Gastroesophageal sphincter (tissue), 4 donors: ENCODE measurements at regions not wholly inside any gene's neighbourhood (a gene's known extent, or its start where the extent isn't known, plus 50 kb on each side); places are given as distances from the start of the nearest gene placed in this dataset.
"Not testable (repeated sequence)": the region's sequence is repeated elsewhere in the genome, so short reads cannot be mapped to it uniquely, and the experiment has no call there.

Experiments
- ATAC-seq: fragments of 150-250 bp; one replicate; pipeline ENCODE4 v1.9.1; 2016; ENCODE audit warnings: mild to moderate bottlenecking, moderate library complexity
- H3K27ac ChIP-seq, 4 donors: fragments of 200-600 bp; sonication (generic) in 3 of 4; 1 replicate in 3 of 4; 2 replicates in 1 of 4; pipeline ENCODE4 v1.5.1; 2016 to 2019
- H3K27me3 ChIP-seq: fragments of 200-600 bp; sonication (generic); one replicate; pipeline ENCODE4 v1.5.1; 2019
- H3K36me3 ChIP-seq, 2 donors: fragments of 200-600 bp; sonication (generic); one replicate each; pipeline ENCODE4 v1.5.1; 2019; ENCODE audit warnings: control low read depth in 1 of 2
- H3K4me1 ChIP-seq, 3 donors: fragments of 200-600 bp; sonication (generic); 1 replicate in 2 of 3; 2 replicates in 1 of 3; pipeline ENCODE4 v1.5.1; 2016 to 2019; ENCODE audit warnings: control low read depth in 2 of 3
- H3K4me3 ChIP-seq, 2 donors: fragments of 200-600 bp; sonication (generic); one replicate each; pipeline ENCODE4 v1.5.1; 2019; ENCODE audit warnings: mild to moderate bottlenecking in 1 of 2, moderate library complexity in 1 of 2
- H3K9me3 ChIP-seq, 3 donors: fragments of 200-600 bp; sonication (generic); one replicate each; pipeline ENCODE4 v1.5.1; 2017 to 2019; ENCODE audit warnings: control low read depth in 2 of 3
- CTCF ChIP-seq, 4 experiments: fragments of 200-600 bp in 2 of 4; fragments of 450-650 bp in 2 of 4; sonication (generic) in 1 of 4; IDR thresholded peaks; one replicate each; pipeline ENCODE4 v1.5.1; 2017 to 2019; ENCODE audit warnings: antibody characterized with exemption in 4 of 4, mild to moderate bottlenecking in 2 of 4, moderate library complexity in 2 of 4
- EP300 ChIP-seq: sonication (generic); formaldehyde crosslinking; IDR thresholded peaks from one replicate; pipeline ENCODE4 v1.6.1; 2017; ENCODE audit warnings: antibody characterized with exemption, mild to moderate bottlenecking
- POLR2A ChIP-seq, 2 donors: fragments of 450-650 bp; IDR thresholded peaks; one replicate each; pipeline ENCODE4 v1.6.1; 2017; ENCODE audit warnings: antibody characterized with exemption in 2 of 2, mild to moderate bottlenecking in 2 of 2, moderate library complexity in 1 of 2
- POLR2AphosphoS5 ChIP-seq: sonication (generic); formaldehyde crosslinking; IDR thresholded peaks from one replicate; pipeline ENCODE4 v1.6.1; 2017; ENCODE audit warnings: antibody characterized with exemption
- WGBS, 2 donors: methylation state at CpG; one replicate each; pipeline ENCODE4 v1.1.5; 2018; ENCODE audit warnings: low coverage in 1 of 2; 5-methylcytosine and 5-hydroxymethylcytosine counted together

GRCh38 chr9:124121725-124122124 lies 110.2 kb downstream of the LHX2 start:
- H3K9me3 ChIP-seq: peaks cover 0 to 28% (median 0%) of the 10 kb centered on the region in 3 donors
- no peaks in the 10 kb centered on the region for H3K36me3 ChIP-seq
- 89% methylated on average over 1 of the region's 1 CpG; no CpG with 5 or more reads in 1 of the 2 donors for WGBS, 2 donors
- ATAC-seq: no peak
- H3K4me3 ChIP-seq: no peak overlapping the region
- TF ChIP-seq EP300 (no peak), CTCF (IDR thresholded peaks at IDR 0.05) (no peak), POLR2A (IDR thresholded peaks at IDR 0.05) (no peak), POLR2AphosphoS5 (no peak)
- H3K27me3 ChIP-seq: peaks cover 48% of the 10 kb centered on the region
- no peak overlapping the region for H3K27ac ChIP-seq
- no peaks in the 10 kb centered on the region for H3K4me1 ChIP-seq

- Histone ChIP-seq H3K9me3 (peaks cover 0 to 22% (median 0%) of the 10 kb centered on the region in 3 donors), H3K36me3 (no peaks in the 10 kb centered on the region), H3K4me3 (no peak overlapping the region), H3K4me1 (no peaks in the 10 kb centered on the region), H3K27me3 (peaks cover 45% of the 10 kb centered on the region), H3K27ac (no peak overlapping the region)
- ATAC-seq: no peak
- no CpG with 5 or more reads among the region's 1 CpG for WGBS, 2 donors
- no peak for TF ChIP-seq CTCF (IDR thresholded peaks at IDR 0.05)
- no peak for TF ChIP-seq POLR2A (IDR thresholded peaks at IDR 0.05)
- TF ChIP-seq EP300: no peak
- TF ChIP-seq POLR2AphosphoS5: no peak
Observed at GRCh38 chr9:124122321-124122720, 110.8 kb downstream of the LHX2 start.

- Histone ChIP-seq H3K9me3 (peaks cover 0 to 16% (median 0%) of the 10 kb centered on the region in 3 donors), H3K36me3 (no peaks in the 10 kb centered on the region), H3K27ac (no peak overlapping the region), H3K27me3 (peaks cover 39% of the 10 kb centered on the region), H3K4me1 (no peaks in the 10 kb centered on the region), H3K4me3 (no peak overlapping the region)
- WGBS, 2 donors: 44 to 80% methylated on average over 1 to 3 of the region's 3 CpGs
- ATAC-seq: no peak
- no peak for TF ChIP-seq EP300
- TF ChIP-seq CTCF (IDR thresholded peaks at IDR 0.05): no peak
- no peak for TF ChIP-seq POLR2AphosphoS5
- no peak for TF ChIP-seq POLR2A (IDR thresholded peaks at IDR 0.05)
Observed at GRCh38 chr9:124122813-124123462, 111.4 kb downstream of the LHX2 start.

DNA sequence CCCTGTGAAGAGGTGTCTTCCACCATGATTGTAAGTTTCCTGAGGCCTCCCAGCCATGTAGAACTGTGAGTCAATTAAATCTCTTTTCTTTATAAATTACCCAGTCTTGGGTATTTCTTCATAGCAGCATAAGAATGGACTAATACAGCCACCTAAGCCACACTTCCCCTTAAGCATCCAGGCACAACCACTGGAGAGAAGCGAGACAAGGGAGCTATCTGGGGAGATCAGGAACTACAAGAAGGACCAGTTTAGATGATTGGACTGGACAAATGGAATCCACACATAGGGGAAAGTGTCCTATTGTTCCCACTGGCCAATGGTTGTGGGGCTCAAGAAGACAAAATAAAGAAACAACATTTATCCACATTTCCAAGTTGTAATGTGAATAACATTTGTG lies 112.1 kb downstream of the LHX2 start:
- H3K36me3 ChIP-seq, H3K4me3 ChIP-seq, H3K4me1 ChIP-seq, H3K27ac ChIP-seq, ATAC-seq: not testable (repeated sequence)
- peaks cover 32% of the 10 kb centered on the region for H3K27me3 ChIP-seq
- peaks cover 0 to 16% (median 0%) of the 10 kb centered on the region in 3 donors for H3K9me3 ChIP-seq
- no CpG with 5 or more reads among the region's 1 CpG for WGBS, 2 donors

GRCh38 chr9:124124729-124125650 lies 113.4 kb downstream of the LHX2 start:
- Histone ChIP-seq H3K27me3 (peaks cover 24% of the 10 kb centered on the region), H3K27ac (no peak overlapping the region), H3K9me3 (peaks cover 0 to 16% (median 0%) of the 10 kb centered on the region in 3 donors), H3K4me1 (no peaks in the 10 kb centered on the region), H3K4me3 (no peak overlapping the region), H3K36me3 (no peaks in the 10 kb centered on the region)
- no peak for ATAC-seq
- WGBS, 2 donors: 73 to 90% methylated on average over 2 to 8 of the region's 19 CpGs
- TF ChIP-seq POLR2AphosphoS5 (no peak), EP300 (no peak), CTCF (IDR thresholded peaks at IDR 0.05) (no peak), POLR2A (IDR thresholded peaks at IDR 0.05) (no peak)
